NB4 (cell line): ENCODE measurements at regions not wholly inside any gene's neighbourhood (a gene's known extent, or its start where the extent isn't known, plus 50 kb on each side); places are given as distances from the start of the nearest gene placed in this dataset.
A peak's percentile ranks its signal among the peaks of the same experiment; 100 is the strongest.

Experiments
- DNase-seq: peaks from one replicate; pipeline ENCODE4 v3.0.0; 2010; ENCODE audit warnings: low read depth
- H3K4me3 ChIP-seq: one replicate; pipeline ENCODE4 v1.5.1; 2011; ENCODE audit warnings: mild to moderate bottlenecking, low read depth, low read length, moderate library complexity
- CTCF ChIP-seq: IDR thresholded peaks from one replicate; pipeline ENCODE4 v1.5.1; 2012; ENCODE audit warnings: low read depth, low read length
- MYC ChIP-seq: IDR thresholded peaks from 2 replicates; pipeline ENCODE4 v1.6.1; 2011; ENCODE audit warnings: low read depth, low read length
- POLR2A ChIP-seq: IDR thresholded peaks from 2 replicates; pipeline ENCODE4 v1.6.1; 2011; ENCODE audit warnings: mild to moderate bottlenecking; ENCODE audit not compliant: insufficient read length; ENCODE audit errors: extremely low read depth
- TF ChIP-seq, protein P1 (sequence below): IDR thresholded peaks from 2 replicates; pipeline ENCODE4 v1.6.1; 2011; ENCODE audit warnings: low read depth, low read length

GRCh38 chr4:53709693-53710092, 118.4 kb upstream of the LNX1 start:
- no peak overlapping the region for H3K4me3 ChIP-seq
- no peak for DNase-seq
- TF ChIP-seq, protein P1, sequence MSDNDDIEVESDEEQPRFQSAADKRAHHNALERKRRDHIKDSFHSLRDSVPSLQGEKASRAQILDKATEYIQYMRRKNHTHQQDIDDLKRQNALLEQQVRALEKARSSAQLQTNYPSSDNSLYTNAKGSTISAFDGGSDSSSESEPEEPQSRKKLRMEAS: no peak
- no peak for TF ChIP-seq CTCF
- TF ChIP-seq POLR2A: no peak
- no peak for TF ChIP-seq MYC

GRCh38 chr4:53707491-53707890, 116.2 kb upstream of the LNX1 start:
- DNase-seq: no peak
- TF ChIP-seq, protein P1: no peak
- TF ChIP-seq CTCF (no peak), POLR2A (no peak), MYC (no peak)
- H3K4me3 ChIP-seq: no peak overlapping the region

- peak; percentile 52 for DNase-seq
- TF ChIP-seq, protein P1: no peak
- TF ChIP-seq POLR2A (no peak), MYC (no peak), CTCF (peak; percentile 61)
- no peak overlapping the region for H3K4me3 ChIP-seq
These were observed 115.2 kb upstream of the LNX1 start for GRCh38 chr4:53706422-53707032.

DNA sequence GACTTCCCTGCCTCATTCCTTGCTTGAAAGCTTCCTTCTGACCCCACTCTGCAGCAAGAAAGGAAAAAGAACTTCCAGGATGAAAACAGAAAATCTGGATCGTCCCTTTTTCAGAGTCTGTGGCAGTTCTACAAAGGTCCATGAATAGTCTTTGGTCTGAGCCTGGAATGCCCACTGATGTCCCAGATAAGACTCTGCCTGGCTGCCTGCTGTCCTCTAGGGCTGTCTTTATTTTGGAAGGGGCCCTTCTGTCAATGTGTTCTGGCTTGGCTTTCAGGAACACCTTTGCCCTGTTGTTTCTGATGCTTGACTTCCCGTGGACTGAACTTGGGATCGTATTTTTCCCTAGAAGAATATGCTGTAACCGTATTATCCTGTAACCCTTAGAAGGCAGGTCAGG, 114.7 kb upstream of the LNX1 start:
- TF ChIP-seq POLR2A (no peak), CTCF (no peak), MYC (no peak)
- TF ChIP-seq, protein P1: no peak
- DNase-seq: no peak
- no peak overlapping the region for H3K4me3 ChIP-seq

- no peak for DNase-seq
- no peak overlapping the region for H3K4me3 ChIP-seq
- no peak for TF ChIP-seq POLR2A
- no peak for TF ChIP-seq CTCF
- TF ChIP-seq, protein P1: no peak
- no peak for TF ChIP-seq MYC
These were observed 114.0 kb upstream of the LNX1 start for GRCh38 chr4:53705151-53705764.
